NCI-H2081 treated with DMSO at 0.1 percent for 48 hours (cell line): ENCODE measurements at regions not wholly inside any gene's neighbourhood (a gene's known extent, or its start where the extent isn't known, plus 50 kb on each side); places are given as distances from the start of the nearest gene placed in this dataset.
"Not testable (repeated sequence)": the region's sequence is repeated elsewhere in the genome, so short reads cannot be mapped to it uniquely, and the experiment has no call there.

ENCODE experiments used
- DNase-seq: peaks from one replicate; lab custom pipeline; 2025; lab: John Stamatoyannopoulos, UW

GRCh38 chr4:189096717-189097116, 844.0 kb upstream of the FRG1 start:
- no peak for DNase-seq

GRCh38 chr4:189098932-189099696, 841.6 kb upstream of the FRG1 start:
- DNase-seq: no peak

GRCh38 chr4:189113389-189113888, 827.2 kb upstream of the FRG1 start:
- no peak for DNase-seq

- DNase-seq: no peak
Measured at GRCh38 chr4:189117426-189117825, 823.2 kb upstream of the FRG1 start.

GRCh38 chr4:189121336-189121735, 819.3 kb upstream of the FRG1 start:
- no peak for DNase-seq

- DNase-seq: no peak
Measured at GRCh38 chr4:189124149-189124758, 816.4 kb upstream of the FRG1 start.

- DNase-seq: no peak
Measured at GRCh38 chr4:189124791-189125190, 815.9 kb upstream of the FRG1 start.

- DNase-seq: no peak
Measured at GRCh38 chr4:189126040-189126439, 814.6 kb upstream of the FRG1 start.

- no peak for DNase-seq
Measured at GRCh38 chr4:189128341-189128740, 812.3 kb upstream of the FRG1 start.

GRCh38 chr4:189129044-189129694, 811.5 kb upstream of the FRG1 start:
- no peak for DNase-seq

GRCh38 chr4:189131118-189131517, 809.6 kb upstream of the FRG1 start:
- DNase-seq: no peak

GRCh38 chr4:189136462-189136861, 804.2 kb upstream of the FRG1 start:
- no peak for DNase-seq

GRCh38 chr4:189143263-189143952, 797.3 kb upstream of the FRG1 start:
- no peak for DNase-seq

GRCh38 chr4:189147005-189147929, 793.4 kb upstream of the FRG1 start:
- no peak for DNase-seq

GRCh38 chr4:189155083-189155482, 785.6 kb upstream of the FRG1 start:
- not testable (repeated sequence) for DNase-seq

GRCh38 chr4:189162073-189162789, 778.4 kb upstream of the FRG1 start:
- no peak for DNase-seq

- DNase-seq: no peak
Measured at GRCh38 chr4:189162888-189163287, 777.8 kb upstream of the FRG1 start.

- DNase-seq: no peak
Measured at GRCh38 chr4:189176002-189176401, 764.7 kb upstream of the FRG1 start.

- no peak for DNase-seq
Measured at GRCh38 chr4:189177130-189177529, 763.5 kb upstream of the FRG1 start.

GRCh38 chr4:189178125-189178746, 762.4 kb upstream of the FRG1 start:
- DNase-seq: no peak
